ENCODE measurements at regions not wholly inside any gene's neighbourhood (a gene's known extent, or its start where the extent isn't known, plus 50 kb on each side); places are given as distances from the start of the nearest gene placed in this dataset.
"Not testable (repeated sequence)": the region's sequence is repeated elsewhere in the genome, so short reads cannot be mapped to it uniquely, and the experiment has no call there.

- no peaks in the 10 kb centered on the region for H3K9me3 ChIP-seq (ENCODE audit: low read depth)
- no peak for TF ChIP-seq CTCF (IDR thresholded peaks at IDR 0.05; ENCODE audit: low read depth, low read length)
- no peaks in the 10 kb centered on the region for H3K36me3 ChIP-seq
- no peak for DNase-seq (ENCODE audit: low read depth in 1 of 2, low spot score in 1 of 2)
- no peak overlapping the region for H3K4me3 ChIP-seq
- H3K27me3 ChIP-seq = no peaks in the 10 kb centered on the region
- H3K27ac ChIP-seq = no peak overlapping the region
- peaks cover 6% of the 10 kb centered on the region for H3K4me1 ChIP-seq (ENCODE audit: low read depth)
Observed at GRCh38 chr20:53782612-53783246, 189.1 kb upstream of the ZNF217 start.

- no peaks in the 10 kb centered on the region for H3K4me1 ChIP-seq (ENCODE audit: low read depth)
- DNase-seq (ENCODE audit: low read depth in 1 of 2, low spot score in 1 of 2) = no peak
- H3K36me3 ChIP-seq = no peaks in the 10 kb centered on the region
- no peak overlapping the region for H3K27ac ChIP-seq
- no peaks in the 10 kb centered on the region for H3K27me3 ChIP-seq
- TF ChIP-seq CTCF (IDR thresholded peaks at IDR 0.05; ENCODE audit: low read depth, low read length) = no peak
- H3K4me3 ChIP-seq = no peak overlapping the region
- H3K9me3 ChIP-seq (ENCODE audit: low read depth) = no peaks in the 10 kb centered on the region
Observed at GRCh38 chr20:53779822-53780221, 186.2 kb upstream of the ZNF217 start.

- H3K4me1 ChIP-seq (ENCODE audit: low read depth) = no peaks in the 10 kb centered on the region
- TF ChIP-seq CTCF (IDR thresholded peaks at IDR 0.05; ENCODE audit: low read depth, low read length) = no peak
- no peaks in the 10 kb centered on the region for H3K36me3 ChIP-seq
- no peak overlapping the region for H3K4me3 ChIP-seq
- DNase-seq (ENCODE audit: low read depth in 1 of 2, low spot score in 1 of 2) = no peak
- no peaks in the 10 kb centered on the region for H3K27me3 ChIP-seq
- H3K9me3 ChIP-seq (ENCODE audit: low read depth) = no peaks in the 10 kb centered on the region
- H3K27ac ChIP-seq = no peak overlapping the region
Observed at GRCh38 chr20:53778736-53779135, 185.1 kb upstream of the ZNF217 start.

GRCh38 chr20:53778041-53778516 lies 184.4 kb upstream of the ZNF217 start:
- no peak overlapping the region for H3K4me3 ChIP-seq
- no peak for DNase-seq (ENCODE audit: low read depth in 1 of 2, low spot score in 1 of 2)
- no peaks in the 10 kb centered on the region for H3K4me1 ChIP-seq (ENCODE audit: low read depth)
- H3K9me3 ChIP-seq (ENCODE audit: low read depth) = no peaks in the 10 kb centered on the region
- no peak overlapping the region for H3K27ac ChIP-seq
- H3K36me3 ChIP-seq = no peaks in the 10 kb centered on the region
- no peak for TF ChIP-seq CTCF (IDR thresholded peaks at IDR 0.05; ENCODE audit: low read depth, low read length)
- H3K27me3 ChIP-seq = no peaks in the 10 kb centered on the region

GRCh38 chr20:53777402-53777801 lies 183.8 kb upstream of the ZNF217 start:
- H3K27ac ChIP-seq; H3K27me3 ChIP-seq; H3K36me3 ChIP-seq; H3K4me3 ChIP-seq; H3K4me1 ChIP-seq (ENCODE audit: low read depth); DNase-seq (ENCODE audit: low read depth in 1 of 2, low spot score in 1 of 2); H3K9me3 ChIP-seq (ENCODE audit: low read depth): not testable (repeated sequence)

GRCh38 chr20:53776858-53777257 lies 183.2 kb upstream of the ZNF217 start:
- no peaks in the 10 kb centered on the region for H3K9me3 ChIP-seq (ENCODE audit: low read depth)
- H3K36me3 ChIP-seq = no peaks in the 10 kb centered on the region
- no peaks in the 10 kb centered on the region for H3K27me3 ChIP-seq
- no peak overlapping the region for H3K27ac ChIP-seq
- TF ChIP-seq CTCF (IDR thresholded peaks at IDR 0.05; ENCODE audit: low read depth, low read length) = no peak
- H3K4me1 ChIP-seq (ENCODE audit: low read depth) = no peaks in the 10 kb centered on the region
- no peak overlapping the region for H3K4me3 ChIP-seq
- DNase-seq (ENCODE audit: low read depth in 1 of 2, low spot score in 1 of 2) = no peak
